Large intestine (tissue), 3 donors: ENCODE measurements at regions not wholly inside any gene's neighbourhood (a gene's known extent, or its start where the extent isn't known, plus 50 kb on each side); places are given as distances from the start of the nearest gene placed in this dataset.

ENCODE experiments used
- DNase-seq, 2 donors: peaks; one replicate each; pipeline versions ENCODE4 v3.0.0 to v3.0.0-alpha.2; 2013
- H3K27ac ChIP-seq: one replicate; pipeline ENCODE4 v1.5.1; 2013; ENCODE audit warnings: low read length
- H3K27me3 ChIP-seq: 2 replicates; pipeline ENCODE4 v1.6.1; 2013; ENCODE audit warnings: low read length; ENCODE audit not compliant: control insufficient read depth, insufficient read depth
- H3K36me3 ChIP-seq: 2 replicates; pipeline ENCODE4 v1.6.1; 2013; ENCODE audit warnings: low read length; ENCODE audit not compliant: control insufficient read depth, insufficient read depth
- H3K4me1 ChIP-seq: one replicate; pipeline ENCODE4 v1.6.1; 2013; ENCODE audit warnings: low read length; ENCODE audit not compliant: control insufficient read depth, insufficient read depth
- H3K4me3 ChIP-seq: one replicate; pipeline ENCODE4 v1.5.1; 2013; ENCODE audit warnings: low read length
- H3K9me3 ChIP-seq: one replicate; pipeline ENCODE4 v1.6.1; 2013; ENCODE audit warnings: mild to moderate bottlenecking, low read depth, low read length, moderate library complexity; ENCODE audit not compliant: control insufficient read depth
- WGBS: methylation state at CpG from one replicate; pipeline ENCODE4 v1.1.5; 2013; ENCODE audit warnings: low lambda C conversion rate; ENCODE audit not compliant: insufficient coverage; 5-methylcytosine and 5-hydroxymethylcytosine counted together

DNA sequence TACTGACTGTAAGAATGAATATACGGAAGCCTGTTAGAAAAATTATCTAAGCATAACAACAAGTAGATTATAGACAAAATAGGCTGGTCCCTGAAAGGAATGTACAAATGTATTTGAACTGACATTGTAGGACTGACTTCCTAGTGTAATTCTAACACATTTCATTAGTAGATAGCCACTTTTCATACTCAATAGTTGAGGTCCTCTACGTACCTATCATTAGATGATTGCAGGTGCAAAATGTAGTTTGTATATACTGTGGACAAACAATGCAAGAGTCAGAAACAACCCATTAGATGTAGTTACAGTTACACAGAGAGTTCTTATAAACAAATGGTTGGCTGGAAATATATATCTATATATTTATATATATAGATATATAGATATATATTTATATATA is 402.3 kb upstream of the SLITRK6 start:
- WGBS, result 70% methylated on average over 2 of the region's 2 CpGs
- Histone ChIP-seq H3K27me3 (no peaks in the 10 kb centered on the region), H3K36me3 (no peaks in the 10 kb centered on the region), H3K4me1 (no peaks in the 10 kb centered on the region), H3K4me3 (no peak overlapping the region), H3K27ac (no peak overlapping the region), H3K9me3 (no peaks in the 10 kb centered on the region)
- no peak for DNase-seq

DNA sequence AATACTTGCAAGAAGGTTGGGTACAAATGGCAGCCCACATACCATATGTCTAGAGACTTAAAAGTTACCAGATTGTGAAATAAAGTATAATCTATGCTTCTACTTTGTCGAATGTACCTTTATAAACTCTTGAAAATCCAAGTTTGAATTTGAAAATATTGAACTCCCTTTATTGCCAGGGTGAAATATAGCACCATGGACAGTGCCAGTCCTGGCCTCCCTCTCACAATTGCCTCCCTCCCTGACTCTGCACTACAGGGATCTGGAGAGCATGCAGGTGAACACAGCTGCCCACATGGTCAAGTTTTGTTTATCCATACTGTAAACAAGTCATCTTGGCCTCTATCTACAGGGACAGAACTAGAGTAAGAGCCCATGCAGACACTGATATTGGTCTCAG is 394.1 kb upstream of the SLITRK6 start:
- Histone ChIP-seq H3K36me3 (no peaks in the 10 kb centered on the region), H3K27me3 (no peaks in the 10 kb centered on the region), H3K9me3 (no peaks in the 10 kb centered on the region), H3K27ac (no peak overlapping the region), H3K4me3 (no peak overlapping the region), H3K4me1 (no peaks in the 10 kb centered on the region)
- no peak for DNase-seq
- WGBS, result no CpG with 5 or more reads among the region's 1 CpG

DNA sequence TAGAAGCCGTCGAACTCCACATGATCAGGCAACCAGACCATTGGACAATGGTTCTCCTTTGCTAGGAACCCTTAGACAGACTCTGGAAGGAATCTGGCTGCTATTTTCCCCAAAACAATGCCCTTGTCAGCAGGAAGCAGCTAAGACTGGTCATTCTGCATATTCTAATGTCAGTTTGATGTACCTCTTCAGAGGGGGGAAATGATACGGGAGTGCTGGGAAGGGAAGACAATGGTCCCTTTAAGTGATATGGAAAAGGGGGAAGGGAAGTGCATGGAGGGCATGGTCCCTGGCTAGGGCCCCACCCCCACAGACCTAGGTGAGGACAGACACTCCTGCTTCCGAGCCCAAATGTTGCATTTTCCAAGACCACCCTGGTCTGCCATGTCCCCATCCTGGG is 389.0 kb upstream of the SLITRK6 start:
- H3K27ac ChIP-seq, result no peak overlapping the region
- no peaks in the 10 kb centered on the region for H3K9me3 ChIP-seq
- H3K27me3 ChIP-seq, result no peaks in the 10 kb centered on the region
- DNase-seq, result no peak
- no peaks in the 10 kb centered on the region for H3K36me3 ChIP-seq
- no peaks in the 10 kb centered on the region for H3K4me1 ChIP-seq
- 100% methylated on average over 1 of the region's 4 CpGs for WGBS
- H3K4me3 ChIP-seq, result no peak overlapping the region

DNA sequence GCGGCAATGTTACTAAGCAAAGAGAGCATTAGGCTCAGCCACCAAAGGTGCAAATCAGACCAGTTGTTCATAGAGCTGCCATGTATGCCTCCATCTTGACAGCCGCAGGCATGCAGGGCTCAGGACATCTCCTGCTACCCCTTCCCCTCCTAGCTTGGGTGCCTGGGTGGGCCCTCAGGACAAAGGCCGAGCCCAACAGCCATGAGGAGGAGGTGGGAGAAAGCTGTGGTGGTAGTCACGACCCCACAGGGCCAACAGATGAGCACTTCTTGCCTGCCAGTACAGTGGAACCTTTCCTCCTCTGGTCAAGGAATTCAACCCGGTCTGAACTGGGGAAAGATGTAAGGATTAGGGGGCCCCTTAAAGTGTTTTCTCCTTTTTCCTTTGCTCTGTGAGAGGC is 386.4 kb upstream of the SLITRK6 start:
- no peak overlapping the region for H3K4me3 ChIP-seq
- H3K9me3 ChIP-seq, result no peaks in the 10 kb centered on the region
- H3K27me3 ChIP-seq, result no peaks in the 10 kb centered on the region
- no peak overlapping the region for H3K27ac ChIP-seq
- no CpG with 5 or more reads among the region's 5 CpGs for WGBS
- DNase-seq, result no peak
- no peaks in the 10 kb centered on the region for H3K4me1 ChIP-seq
- no peaks in the 10 kb centered on the region for H3K36me3 ChIP-seq

DNA sequence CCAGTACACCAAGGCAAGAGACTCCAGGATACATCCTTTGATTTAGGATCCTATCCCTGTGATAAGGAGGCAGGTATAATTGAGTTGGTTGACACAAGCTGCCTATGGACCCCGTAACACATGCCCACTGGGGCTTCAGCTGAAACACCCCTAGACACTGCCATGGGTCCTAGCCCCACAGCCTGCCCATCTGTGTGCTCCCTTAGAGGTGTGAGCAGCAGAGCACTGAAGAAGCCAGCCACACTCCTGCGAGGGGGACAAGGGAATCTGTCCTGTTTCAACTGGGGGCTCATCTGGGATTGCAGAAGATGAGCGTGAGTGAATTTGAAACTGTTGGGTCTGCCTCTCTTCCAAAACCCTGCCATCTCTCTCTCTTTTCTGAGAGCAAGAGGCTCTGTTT is 385.9 kb upstream of the SLITRK6 start:
- H3K9me3 ChIP-seq, result no peaks in the 10 kb centered on the region
- H3K4me1 ChIP-seq, result no peaks in the 10 kb centered on the region
- WGBS, result no CpG with 5 or more reads among the region's 3 CpGs
- DNase-seq, result no peak
- no peak overlapping the region for H3K27ac ChIP-seq
- H3K36me3 ChIP-seq, result no peaks in the 10 kb centered on the region
- no peak overlapping the region for H3K4me3 ChIP-seq
- no peaks in the 10 kb centered on the region for H3K27me3 ChIP-seq

DNA sequence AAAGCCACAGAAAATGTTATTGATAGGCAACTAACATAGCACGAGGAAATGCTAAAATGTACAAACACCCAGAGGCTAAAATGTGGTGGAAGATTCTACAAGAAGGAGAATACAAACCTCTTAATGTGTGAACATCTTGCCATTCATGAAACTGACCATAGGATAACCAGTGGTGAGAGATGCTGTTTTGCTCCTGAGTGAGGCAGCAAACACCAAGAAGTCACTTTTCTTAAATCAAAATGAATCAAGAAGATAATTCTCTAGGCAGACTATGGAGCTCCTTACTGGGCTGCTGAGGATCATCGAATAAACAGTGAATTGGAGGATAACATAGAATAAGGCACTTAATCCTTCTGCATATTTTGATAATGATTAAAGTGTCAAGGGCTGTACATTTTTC is 375.4 kb upstream of the SLITRK6 start:
- DNase-seq, result no peak
- H3K4me3 ChIP-seq, result no peak overlapping the region
- WGBS, result no CpG with 5 or more reads among the region's 2 CpGs

DNA sequence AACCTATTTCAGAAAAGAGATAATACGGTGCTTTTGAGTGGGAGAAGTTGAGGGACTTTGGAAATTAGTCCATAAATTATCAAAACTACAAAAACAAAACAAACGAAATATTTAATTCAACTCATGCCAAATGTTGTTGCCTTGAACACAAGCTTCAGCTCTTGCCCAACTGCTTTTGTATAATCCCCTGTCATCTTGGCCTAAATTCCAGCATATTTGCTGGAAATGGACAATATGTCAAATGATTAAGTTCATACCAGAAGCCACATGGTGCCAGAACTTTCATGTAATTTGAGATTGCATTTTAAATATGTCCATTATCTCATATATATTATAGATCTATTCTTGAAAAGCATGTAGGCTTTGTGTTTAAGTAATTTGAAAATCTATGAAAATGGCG is 373.7 kb upstream of the SLITRK6 start:
- Histone ChIP-seq H3K9me3 (no peaks in the 10 kb centered on the region), H3K4me1 (no peaks in the 10 kb centered on the region), H3K27me3 (no peaks in the 10 kb centered on the region), H3K27ac (no peak overlapping the region), H3K36me3 (no peaks in the 10 kb centered on the region), H3K4me3 (no peak overlapping the region)
- no peak for DNase-seq
- WGBS, result 100% methylated on average over 1 of the region's 3 CpGs

More for the DNA sequence above, 375.4 kb upstream of the SLITRK6 start:
- no peak overlapping the region for H3K27ac ChIP-seq
- no peaks in the 10 kb centered on the region for H3K36me3 ChIP-seq
- H3K4me1 ChIP-seq, result no peaks in the 10 kb centered on the region
- H3K27me3 ChIP-seq, result no peaks in the 10 kb centered on the region
- H3K9me3 ChIP-seq, result no peaks in the 10 kb centered on the region

DNA sequence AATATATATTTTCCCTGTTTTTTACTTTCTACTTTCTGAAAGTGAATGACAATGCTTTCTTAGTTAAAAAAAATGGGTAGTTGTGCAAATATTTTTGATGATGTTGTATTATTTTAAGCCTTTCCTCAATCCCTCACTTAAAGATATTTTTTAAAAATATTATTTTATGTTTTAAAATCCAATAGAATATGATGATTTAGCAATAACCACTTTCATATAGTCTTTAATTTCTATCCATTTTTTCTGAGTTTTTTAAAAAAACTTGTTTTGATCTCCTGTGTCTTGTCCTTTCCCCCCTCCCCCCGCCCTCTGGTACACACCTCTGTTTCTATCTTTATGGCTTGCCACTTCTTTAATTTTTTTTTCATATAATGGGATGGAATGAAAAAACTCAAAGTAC is 362.0 kb upstream of the SLITRK6 start:
- DNase-seq, result no peak
- WGBS, result no CpG with 5 or more reads among the region's 1 CpG
- Histone ChIP-seq H3K9me3 (no peaks in the 10 kb centered on the region), H3K4me3 (no peak overlapping the region), H3K4me1 (no peaks in the 10 kb centered on the region), H3K36me3 (no peaks in the 10 kb centered on the region), H3K27ac (no peak overlapping the region), H3K27me3 (no peaks in the 10 kb centered on the region)

DNA sequence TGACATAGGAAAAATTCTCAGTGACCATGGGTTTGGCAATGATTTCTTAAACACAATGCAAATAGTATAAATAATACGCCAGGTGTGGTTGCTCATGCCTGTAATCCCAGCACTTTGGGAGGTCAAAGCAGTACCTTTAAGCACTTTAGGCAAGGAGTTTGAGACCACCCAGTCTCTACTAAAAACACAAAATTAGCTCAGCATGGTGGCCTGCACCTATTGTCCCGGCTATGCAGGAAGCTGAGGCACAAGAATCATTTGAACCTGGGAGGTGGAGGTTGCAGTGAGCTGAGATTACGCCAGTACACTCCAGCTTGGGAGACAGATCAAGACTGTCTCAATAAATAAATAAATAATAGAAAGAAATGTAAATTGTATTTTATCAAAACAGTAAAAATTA is 356.5 kb upstream of the SLITRK6 start:
- Histone ChIP-seq H3K27me3 (no peaks in the 10 kb centered on the region), H3K36me3 (no peaks in the 10 kb centered on the region), H3K4me3 (no peak overlapping the region), H3K9me3 (no peaks in the 10 kb centered on the region), H3K27ac (no peak overlapping the region), H3K4me1 (no peaks in the 10 kb centered on the region)
- DNase-seq, result no peak
- no CpG with 5 or more reads among the region's 3 CpGs for WGBS

DNA sequence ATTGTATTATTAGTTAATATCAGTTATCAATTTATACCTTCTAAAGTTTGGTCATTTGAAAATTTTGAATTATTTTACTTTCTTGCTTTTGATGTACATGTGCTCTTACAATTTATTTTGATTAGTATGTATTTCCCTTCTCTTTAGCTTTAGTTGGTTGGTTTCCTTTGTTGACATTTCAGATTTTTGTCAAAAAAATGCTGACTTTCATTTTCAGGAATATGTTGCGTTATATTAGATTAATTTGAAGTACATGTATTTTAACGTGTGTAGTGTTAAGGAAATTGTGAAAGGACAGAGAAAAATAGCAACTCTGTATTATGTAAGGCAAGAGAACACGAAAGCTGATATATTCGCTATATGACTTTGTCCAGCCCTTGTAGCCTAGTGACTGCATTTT is 342.9 kb upstream of the SLITRK6 start:
- no peak overlapping the region for H3K4me3 ChIP-seq
- no peak for DNase-seq
- no peaks in the 10 kb centered on the region for H3K4me1 ChIP-seq
- H3K27ac ChIP-seq, result no peak overlapping the region
- no peaks in the 10 kb centered on the region for H3K9me3 ChIP-seq
- WGBS, result 79% methylated on average over 4 of the region's 4 CpGs
- no peaks in the 10 kb centered on the region for H3K36me3 ChIP-seq
- H3K27me3 ChIP-seq, result no peaks in the 10 kb centered on the region

DNA sequence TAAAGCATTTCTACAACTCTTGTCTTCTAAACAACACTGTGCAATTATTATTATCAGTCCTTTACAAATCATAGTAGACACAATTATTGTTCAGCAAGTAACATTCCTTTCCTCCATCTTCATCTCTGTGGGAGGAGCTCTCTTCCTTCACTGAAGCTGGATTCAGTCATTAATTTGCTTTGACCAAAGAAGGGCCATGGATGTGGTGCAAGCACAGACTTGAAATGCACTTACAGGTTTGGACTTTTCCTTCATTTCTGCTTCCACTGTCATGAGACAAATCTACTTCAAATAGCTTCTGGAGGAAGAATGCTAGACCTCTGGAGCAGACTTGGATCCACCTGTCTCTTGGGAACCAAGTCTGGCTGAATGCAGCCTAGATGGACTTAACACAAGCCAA is 336.6 kb upstream of the SLITRK6 start:
- no peak for DNase-seq
- no peaks in the 10 kb centered on the region for H3K4me1 ChIP-seq
- no peaks in the 10 kb centered on the region for H3K36me3 ChIP-seq
- H3K27me3 ChIP-seq, result no peaks in the 10 kb centered on the region
- peaks cover 4% of the 10 kb centered on the region for H3K9me3 ChIP-seq
- H3K4me3 ChIP-seq, result no peak overlapping the region
- no peak overlapping the region for H3K27ac ChIP-seq
